HG03175 (cell line): ENCODE measurements at regions not wholly inside any gene's neighbourhood (a gene's known extent, or its start where the extent isn't known, plus 50 kb on each side); places are given as distances from the start of the nearest gene placed in this dataset.

Source experiments
- ATAC-seq: cut with Tn5 transposase; IDR thresholded peaks from one replicate; pipeline ENCODE4 v1.9.1; 2021; ENCODE audit warnings: mild to moderate bottlenecking, moderate library complexity; ENCODE audit not compliant: unreplicated experiment

DNA sequence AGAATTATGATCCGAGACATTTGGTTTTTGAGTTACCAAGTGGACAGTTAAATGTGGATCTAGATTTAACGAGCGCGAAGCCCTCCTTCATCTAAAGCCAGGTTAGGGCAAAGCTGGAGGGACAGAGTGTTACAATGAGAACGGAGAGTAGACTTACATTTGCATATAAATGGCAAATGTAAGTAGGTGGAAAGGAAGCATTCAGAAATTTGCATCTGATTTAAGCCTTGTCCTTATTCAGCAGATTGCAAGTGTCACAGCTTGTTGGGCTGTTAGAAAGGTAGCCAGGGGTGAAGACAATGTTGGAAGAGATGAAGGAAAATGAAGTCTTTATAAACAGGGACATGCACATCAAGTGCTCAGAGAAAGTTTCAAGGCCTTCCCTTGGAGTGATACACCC lies 806.2 kb downstream of the GALC start:
- no peak for ATAC-seq

- no peak for ATAC-seq
These were observed 806.9 kb downstream of the GALC start for GRCh38 chr14:87185961-87186560.

GRCh38 chr14:87184180-87184579 lies 808.8 kb downstream of the GALC start:
- no peak for ATAC-seq

DNA sequence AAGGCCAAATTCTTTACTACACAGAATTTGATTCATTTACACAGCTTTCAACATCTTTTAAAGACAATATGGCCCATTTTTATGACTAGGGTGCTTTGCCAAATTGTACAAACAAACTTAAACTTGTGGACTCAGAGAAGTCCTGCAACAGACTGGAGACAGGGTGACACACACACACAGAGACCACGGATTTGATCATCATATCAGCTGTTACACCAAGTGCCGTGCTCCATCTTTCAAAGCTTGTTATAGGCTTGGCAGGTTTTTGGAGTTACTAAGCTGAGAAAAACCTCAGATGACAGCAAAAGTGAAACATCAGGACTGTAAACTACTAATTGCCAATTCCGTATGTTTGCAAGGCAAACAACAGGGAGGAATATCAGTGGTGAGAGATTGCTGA lies 811.7 kb downstream of the GALC start:
- ATAC-seq = no peak

DNA sequence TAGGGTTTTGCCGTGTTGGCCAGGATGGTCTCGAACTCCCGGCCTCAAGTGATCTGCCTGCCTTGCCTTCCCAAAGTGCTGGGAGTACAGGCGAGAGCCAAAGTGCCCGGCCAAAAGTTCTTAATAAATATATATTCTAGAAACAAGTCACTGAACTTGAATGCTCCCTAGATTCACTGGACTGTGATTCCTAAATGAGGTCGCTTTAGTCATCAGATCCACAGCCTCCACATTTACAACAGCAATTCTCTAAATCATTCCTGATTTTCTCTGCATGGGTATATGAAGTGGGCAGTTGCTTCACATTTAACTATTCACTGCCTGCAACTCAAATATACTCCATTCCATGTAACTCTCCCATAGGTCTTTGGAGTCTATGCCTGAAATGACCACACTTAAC lies 813.0 kb downstream of the GALC start:
- ATAC-seq = no peak

GRCh38 chr14:87178277-87178676 lies 814.7 kb downstream of the GALC start:
- no peak for ATAC-seq

DNA sequence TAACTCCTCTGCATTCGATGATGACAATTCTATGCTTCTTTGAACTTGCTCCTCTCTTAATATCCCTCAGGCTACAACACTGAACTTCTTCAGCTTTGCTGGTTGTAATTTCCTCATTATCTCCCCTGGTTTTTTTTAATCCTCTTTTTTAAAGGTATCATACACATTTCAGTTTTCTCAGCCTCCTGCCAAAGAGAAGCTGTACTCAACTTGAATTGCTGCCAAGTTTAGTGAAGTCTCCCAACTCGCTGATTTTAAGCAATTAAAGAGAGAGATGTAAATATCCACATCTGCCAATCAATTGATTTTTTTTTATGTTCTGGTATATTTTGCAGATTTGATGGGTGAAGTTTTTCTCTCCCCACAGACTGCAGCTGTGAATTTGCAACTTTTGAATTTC lies 817.8 kb downstream of the GALC start:
- no peak for ATAC-seq

- no peak for ATAC-seq
These were observed 821.8 kb downstream of the GALC start for GRCh38 chr14:87171141-87171540.

GRCh38 chr14:87170179-87170578 lies 822.8 kb downstream of the GALC start:
- ATAC-seq = no peak

- no peak for ATAC-seq
These were observed 823.6 kb downstream of the GALC start for GRCh38 chr14:87169362-87169761.

GRCh38 chr14:87161502-87161901 lies 831.5 kb downstream of the GALC start:
- no peak for ATAC-seq

- no peak for ATAC-seq
These were observed 832.0 kb downstream of the GALC start for GRCh38 chr14:87160989-87161388.

GRCh38 chr14:87158283-87158682 lies 834.7 kb downstream of the GALC start:
- no peak for ATAC-seq

GRCh38 chr14:87156878-87157277 lies 836.1 kb downstream of the GALC start:
- no peak for ATAC-seq

DNA sequence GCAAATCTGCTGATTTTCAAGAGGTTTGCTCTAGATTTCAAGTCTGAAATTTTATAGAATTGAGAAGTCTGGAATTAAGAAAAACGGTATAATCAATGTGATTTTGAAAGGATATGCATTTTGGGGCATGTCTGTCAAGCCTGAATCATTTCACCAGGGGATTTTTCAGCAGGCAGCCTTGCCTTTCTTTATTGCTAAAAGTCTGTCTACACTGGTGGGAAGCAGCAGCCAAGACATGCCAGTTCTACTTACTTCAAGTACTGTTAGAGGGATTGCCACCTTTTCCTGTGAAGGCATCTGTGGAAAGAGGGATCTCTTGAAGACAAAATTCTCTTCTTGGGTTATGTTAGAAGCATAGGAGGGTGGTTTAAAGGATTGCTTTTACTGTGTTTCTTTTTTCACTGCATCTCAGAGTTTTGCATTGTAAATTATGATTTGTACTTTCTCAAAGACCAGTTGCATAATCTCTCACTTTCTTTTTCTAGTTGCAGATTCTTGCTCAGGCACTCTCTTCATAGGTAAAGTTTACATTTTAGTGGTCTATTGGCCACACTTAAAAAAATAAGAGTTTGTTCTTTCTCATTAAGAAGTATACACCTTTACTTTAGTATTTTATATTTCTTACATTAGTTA lies 837.0 kb downstream of the GALC start:
- ATAC-seq = no peak

- ATAC-seq = no peak
These were observed 839.1 kb downstream of the GALC start for GRCh38 chr14:87153901-87154300.

DNA sequence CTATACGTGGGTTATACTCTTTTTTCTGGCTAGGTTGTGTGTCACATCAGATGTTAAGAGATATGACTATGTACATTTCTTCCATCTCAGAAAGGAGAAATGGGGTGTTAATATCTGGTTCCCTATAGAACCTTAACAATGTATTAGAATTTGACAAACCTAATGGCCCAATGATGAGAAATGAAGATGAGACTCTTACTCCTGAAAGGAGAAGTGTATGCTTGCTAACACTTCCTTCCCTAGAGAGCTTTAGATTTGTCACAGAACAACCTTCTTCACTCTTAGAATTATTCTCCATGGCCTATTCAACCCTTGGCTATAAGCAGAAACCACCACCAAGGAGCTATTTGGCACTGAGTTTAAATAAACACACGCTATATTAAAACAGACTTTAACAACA lies 839.6 kb downstream of the GALC start:
- ATAC-seq = no peak

DNA sequence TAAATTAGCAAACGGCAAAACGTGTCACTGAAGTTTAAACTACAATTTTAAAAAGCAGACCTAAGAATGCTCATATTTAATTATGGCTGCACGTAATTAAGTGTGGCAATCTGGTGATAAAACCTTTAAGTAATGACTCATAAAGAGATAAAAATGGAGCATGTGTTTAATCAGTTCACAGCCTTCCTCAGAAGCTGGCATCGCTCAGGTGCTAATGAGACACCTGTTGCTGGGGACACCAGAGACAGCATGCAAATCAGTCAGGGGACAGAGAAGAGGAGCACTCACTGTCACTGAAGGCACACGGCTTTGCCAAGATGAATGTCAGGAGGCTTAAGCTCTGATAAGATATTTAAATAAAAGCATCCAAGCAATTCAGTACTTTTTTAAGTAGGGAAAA lies 840.3 kb downstream of the GALC start:
- no peak for ATAC-seq

GRCh38 chr14:87149583-87150354 lies 843.2 kb downstream of the GALC start:
- no peak for ATAC-seq

GRCh38 chr14:87148655-87149054 lies 844.3 kb downstream of the GALC start:
- ATAC-seq = no peak

GRCh38 chr14:87142551-87143211 lies 850.3 kb downstream of the GALC start:
- no peak for ATAC-seq

GRCh38 chr14:87141801-87142200 lies 851.2 kb downstream of the GALC start:
- no peak for ATAC-seq
